ENCODE measurements at regions not wholly inside any gene's neighbourhood (a gene's known extent, or its start where the extent isn't known, plus 50 kb on each side); places are given as distances from the start of the nearest gene placed in this dataset.

GRCh38 chr11:16678466-16679116, 59.9 kb upstream of the C11orf58 start:
- no peak overlapping the region for H4K91ac ChIP-seq (ENCODE audit: insufficient read length, low read depth, low read length)
- no peaks in the 10 kb centered on the region for H3K27me3 ChIP-seq (ENCODE audit: insufficient read depth, low read length)
- H4K5ac ChIP-seq (ENCODE audit: insufficient read length, low read depth, low read length), result no peak overlapping the region
- H2BK15ac ChIP-seq (ENCODE audit: low read depth, low read length), result no peak overlapping the region
- H2BK120ac ChIP-seq (ENCODE audit: low read depth, low read length, poor library complexity, severe bottlenecking), result no peak overlapping the region
- H2AFZ ChIP-seq (ENCODE audit: low read length), result peak overlapping the region; percentile 69
- peaks cover 8 to 18% of the 10 kb centered on the region in 2 experiments for H3K9me3 Mint-ChIP-seq
- DNase-seq, result no peak
- no peaks in the 10 kb centered on the region for H3K23me2 ChIP-seq (ENCODE audit: insufficient read length, low read depth, low read length, poor library complexity, severe bottlenecking)
- no peaks in the 10 kb centered on the region for H3K9me3 ChIP-seq (ENCODE audit: control insufficient read depth, low read depth, low read length)
- H2BK5ac ChIP-seq (ENCODE audit: insufficient read length, low read length), result no peak overlapping the region
- H3K36me3 Mint-ChIP-seq (ENCODE audit: insufficient read depth in 1 of 3, low read depth in 3 of 3), result peaks cover 0 to 9% (median 0%) of the 10 kb centered on the region in 3 experiments; a peak in 4 of 7 replicates
- H3K79me2 ChIP-seq (ENCODE audit: insufficient read depth, low read length), result no peaks in the 10 kb centered on the region
- H3K4ac ChIP-seq (ENCODE audit: low read depth, low read length), result no peak overlapping the region
- no peak overlapping the region for H3K9ac ChIP-seq (ENCODE audit: extremely low read depth, insufficient read length, low read length)
- no peak overlapping the region for H3K23ac ChIP-seq (ENCODE audit: insufficient read length, low read depth, low read length)
- TF ChIP-seq, protein P1, sequence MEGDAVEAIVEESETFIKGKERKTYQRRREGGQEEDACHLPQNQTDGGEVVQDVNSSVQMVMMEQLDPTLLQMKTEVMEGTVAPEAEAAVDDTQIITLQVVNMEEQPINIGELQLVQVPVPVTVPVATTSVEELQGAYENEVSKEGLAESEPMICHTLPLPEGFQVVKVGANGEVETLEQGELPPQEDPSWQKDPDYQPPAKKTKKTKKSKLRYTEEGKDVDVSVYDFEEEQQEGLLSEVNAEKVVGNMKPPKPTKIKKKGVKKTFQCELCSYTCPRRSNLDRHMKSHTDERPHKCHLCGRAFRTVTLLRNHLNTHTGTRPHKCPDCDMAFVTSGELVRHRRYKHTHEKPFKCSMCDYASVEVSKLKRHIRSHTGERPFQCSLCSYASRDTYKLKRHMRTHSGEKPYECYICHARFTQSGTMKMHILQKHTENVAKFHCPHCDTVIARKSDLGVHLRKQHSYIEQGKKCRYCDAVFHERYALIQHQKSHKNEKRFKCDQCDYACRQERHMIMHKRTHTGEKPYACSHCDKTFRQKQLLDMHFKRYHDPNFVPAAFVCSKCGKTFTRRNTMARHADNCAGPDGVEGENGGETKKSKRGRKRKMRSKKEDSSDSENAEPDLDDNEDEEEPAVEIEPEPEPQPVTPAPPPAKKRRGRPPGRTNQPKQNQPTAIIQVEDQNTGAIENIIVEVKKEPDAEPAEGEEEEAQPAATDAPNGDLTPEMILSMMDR (conservative IDR thresholded peaks at IDR 0.05), result no peak
- WGBS (ENCODE audit: extremely low coverage, insufficient read length, low lambda C conversion rate), result no CpG with 5 or more reads among the region's 7 CpGs
- no peak overlapping the region for H2BK20ac ChIP-seq (ENCODE audit: low read depth, low read length, poor library complexity, severe bottlenecking)
- no peaks in the 10 kb centered on the region for H4K20me1 ChIP-seq (ENCODE audit: control insufficient read depth, insufficient read depth, insufficient read length)
- peaks cover 4% of the 10 kb centered on the region for H3K27me3 Mint-ChIP-seq (ENCODE audit: low read depth)
- H3K4me3 Mint-ChIP-seq, result no peak overlapping the region
- H3K4me1 ChIP-seq (ENCODE audit: insufficient read depth, low read length), result no peaks in the 10 kb centered on the region; the same call in 1 of the 2 replicates
- no peaks in the 10 kb centered on the region for H3K79me1 ChIP-seq (ENCODE audit: insufficient read depth, low read depth, low read length, poor library complexity, severe bottlenecking)
- no peaks in the 10 kb centered on the region; a peak in 2 of 4 replicates for H3K4me1 Mint-ChIP-seq
- H2AK5ac ChIP-seq (ENCODE audit: insufficient read length, low read length), result no peak overlapping the region
- no peak overlapping the region for H3K18ac ChIP-seq (ENCODE audit: insufficient read length, low read depth, low read length)
- no peak overlapping the region for H3K27ac Mint-ChIP-seq
- no peak overlapping the region for H3K56ac ChIP-seq (ENCODE audit: insufficient read length, low read depth, low read length)
- H4K8ac ChIP-seq (replicated peaks; ENCODE audit: insufficient read length, low read depth, low read length), result no peak overlapping the region
- no peak overlapping the region for H3T11ph ChIP-seq (ENCODE audit: low read length)
- no peak overlapping the region for H3K27ac ChIP-seq (ENCODE audit: insufficient read length, low read depth, low read length)
- H3K4me2 ChIP-seq (ENCODE audit: insufficient read depth, insufficient read length, low read length), result no peak overlapping the region
- no peak overlapping the region for H2BK12ac ChIP-seq (ENCODE audit: insufficient read length, low read depth, low read length)
- H3K14ac ChIP-seq (ENCODE audit: insufficient read depth, low read length), result no peak overlapping the region

All from H9 (cell line).